Right atrium auricular region (tissue), 2 donors: ENCODE measurements at regions not wholly inside any gene's neighbourhood (a gene's known extent, or its start where the extent isn't known, plus 50 kb on each side); places are given as distances from the start of the nearest gene placed in this dataset.

Source experiments
- DNase-seq: peaks from one replicate; pipeline ENCODE4 v3.0.0-alpha.2; 2019; ENCODE audit warnings: low spot score
- H3K27ac ChIP-seq, 2 donors: fragments of 200-600 bp; sonication (generic); 1 replicate in 1 of 2; 2 replicates in 1 of 2; pipeline ENCODE4 v1.5.1; 2016 to 2019
- H3K27me3 ChIP-seq, 2 donors: fragments of 200-600 bp; sonication (generic); one replicate each; pipeline versions ENCODE4 v1.5.1 to v1.6.0; 2017 to 2019
- H3K36me3 ChIP-seq: fragments of 200-600 bp; sonication (generic); one replicate; pipeline ENCODE4 v1.5.1; 2016
- H3K4me1 ChIP-seq, 2 donors: fragments of 200-600 bp; sonication (generic); one replicate each; pipeline versions ENCODE4 v1.5.1 to v1.6.0; 2017 to 2019
- H3K4me3 ChIP-seq, 2 donors: fragments of 200-600 bp; sonication (generic); 1 replicate in 1 of 2; 2 replicates in 1 of 2; pipeline ENCODE4 v1.5.1; 2017 to 2019; ENCODE audit warnings: mild to moderate bottlenecking in 1 of 2, moderate library complexity in 1 of 2
- H3K9me3 ChIP-seq, 2 donors: fragments of 200-600 bp; sonication (generic); one replicate each; pipeline ENCODE4 v1.5.1; 2019
- TF ChIP-seq, protein P1 (sequence below), 2 donors: fragments of 200-600 bp; sonication (generic); IDR thresholded peaks; one replicate each; pipeline ENCODE4 v1.5.1; 2019; ENCODE audit warnings: antibody characterized with exemption in 2 of 2

DNA sequence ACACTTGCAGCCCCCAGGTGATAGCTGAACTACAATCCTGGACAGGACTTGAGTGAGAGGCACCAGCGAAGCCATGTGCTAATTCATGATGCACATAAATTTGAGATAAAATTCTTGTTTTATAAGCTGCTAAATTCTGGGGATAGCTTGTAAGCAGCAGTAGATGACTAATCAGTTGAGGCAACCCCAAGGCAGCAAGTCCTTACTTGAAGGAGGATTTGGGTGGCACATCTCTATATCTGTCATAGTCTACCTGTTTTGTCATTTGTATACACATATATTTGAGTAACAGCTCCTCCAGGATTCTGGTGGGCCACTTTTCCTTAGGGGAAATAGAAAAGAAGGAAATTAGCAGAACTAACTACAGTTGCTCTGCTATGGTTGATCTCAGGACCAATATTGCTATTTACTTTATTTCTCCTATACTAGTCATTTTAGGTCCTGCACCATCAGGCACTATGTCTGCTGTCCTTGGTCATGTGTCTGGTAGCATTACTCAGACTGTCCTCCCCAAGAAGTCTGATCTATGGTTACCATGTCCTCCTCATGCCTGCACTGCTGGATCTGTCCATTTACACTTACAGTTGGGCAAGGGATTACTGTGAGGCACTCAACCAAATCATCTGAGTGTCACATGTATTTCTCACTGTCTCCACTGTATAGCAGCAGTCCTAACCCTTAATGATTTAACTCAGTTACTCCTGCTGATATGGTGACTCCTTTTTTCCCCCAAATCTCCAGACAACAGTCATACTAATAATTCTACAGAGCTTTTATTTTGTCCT lies 436.0 kb upstream of the CWC22 start:
- no peak for DNase-seq
- Histone ChIP-seq H3K27me3 (no peaks in the 10 kb centered on the region), H3K4me1 (no peaks in the 10 kb centered on the region), H3K36me3 (no peaks in the 10 kb centered on the region), H3K4me3 (no peak overlapping the region), H3K9me3 (no peaks in the 10 kb centered on the region), H3K27ac (no peak overlapping the region)
- TF ChIP-seq, protein P1, sequence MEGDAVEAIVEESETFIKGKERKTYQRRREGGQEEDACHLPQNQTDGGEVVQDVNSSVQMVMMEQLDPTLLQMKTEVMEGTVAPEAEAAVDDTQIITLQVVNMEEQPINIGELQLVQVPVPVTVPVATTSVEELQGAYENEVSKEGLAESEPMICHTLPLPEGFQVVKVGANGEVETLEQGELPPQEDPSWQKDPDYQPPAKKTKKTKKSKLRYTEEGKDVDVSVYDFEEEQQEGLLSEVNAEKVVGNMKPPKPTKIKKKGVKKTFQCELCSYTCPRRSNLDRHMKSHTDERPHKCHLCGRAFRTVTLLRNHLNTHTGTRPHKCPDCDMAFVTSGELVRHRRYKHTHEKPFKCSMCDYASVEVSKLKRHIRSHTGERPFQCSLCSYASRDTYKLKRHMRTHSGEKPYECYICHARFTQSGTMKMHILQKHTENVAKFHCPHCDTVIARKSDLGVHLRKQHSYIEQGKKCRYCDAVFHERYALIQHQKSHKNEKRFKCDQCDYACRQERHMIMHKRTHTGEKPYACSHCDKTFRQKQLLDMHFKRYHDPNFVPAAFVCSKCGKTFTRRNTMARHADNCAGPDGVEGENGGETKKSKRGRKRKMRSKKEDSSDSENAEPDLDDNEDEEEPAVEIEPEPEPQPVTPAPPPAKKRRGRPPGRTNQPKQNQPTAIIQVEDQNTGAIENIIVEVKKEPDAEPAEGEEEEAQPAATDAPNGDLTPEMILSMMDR (IDR thresholded peaks at IDR 0.05): no peak

DNA sequence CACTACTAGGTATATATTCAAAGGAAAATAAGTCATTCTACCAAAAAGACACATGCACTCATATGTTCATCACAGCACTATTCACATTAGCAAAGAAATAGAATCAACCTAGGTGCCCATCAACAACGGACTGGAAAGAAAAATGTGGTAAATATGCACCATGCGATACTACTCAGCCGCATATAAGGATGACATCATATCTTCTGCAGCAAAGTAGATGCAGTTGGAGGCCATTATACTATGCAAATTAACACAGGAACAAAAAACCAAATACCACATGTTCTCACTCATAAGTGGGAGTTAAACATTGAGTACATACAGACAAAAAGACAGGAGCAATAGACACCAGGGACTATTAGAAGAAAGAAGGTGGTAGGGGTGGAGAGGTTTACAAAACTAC lies 412.1 kb upstream of the CWC22 start:
- Histone ChIP-seq H3K9me3 (no peaks in the 10 kb centered on the region), H3K27me3 (no peaks in the 10 kb centered on the region), H3K27ac (no peak overlapping the region), H3K36me3 (no peaks in the 10 kb centered on the region), H3K4me3 (no peak overlapping the region), H3K4me1 (no peaks in the 10 kb centered on the region)
- TF ChIP-seq, protein P1 (IDR thresholded peaks at IDR 0.05): no peak
- DNase-seq: no peak

DNA sequence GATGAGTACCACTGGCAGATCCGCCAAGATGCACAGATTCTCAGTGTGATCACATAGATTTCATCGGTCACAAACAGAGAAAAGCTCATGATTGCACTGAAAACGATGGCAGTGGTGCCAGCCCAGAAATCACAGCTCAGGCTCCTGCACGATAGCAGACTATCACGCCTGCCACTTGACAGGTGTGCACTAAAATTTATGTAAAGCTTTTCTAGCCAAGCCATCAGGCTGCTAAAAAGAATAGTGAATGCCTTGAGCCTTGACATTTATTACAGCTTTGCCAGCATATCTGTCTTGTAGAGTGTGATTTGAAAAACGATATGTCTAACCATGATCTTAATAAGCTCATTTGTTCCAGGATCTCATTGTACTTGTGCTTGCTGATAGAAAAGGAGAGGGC lies 409.5 kb upstream of the CWC22 start:
- H3K9me3 ChIP-seq: no peaks in the 10 kb centered on the region
- no peak for DNase-seq
- H3K27ac ChIP-seq: no peak overlapping the region
- H3K4me3 ChIP-seq: no peak overlapping the region
- H3K36me3 ChIP-seq: no peaks in the 10 kb centered on the region
- TF ChIP-seq, protein P1 (IDR thresholded peaks at IDR 0.05): no peak
- H3K27me3 ChIP-seq: no peaks in the 10 kb centered on the region
- no peaks in the 10 kb centered on the region for H3K4me1 ChIP-seq

DNA sequence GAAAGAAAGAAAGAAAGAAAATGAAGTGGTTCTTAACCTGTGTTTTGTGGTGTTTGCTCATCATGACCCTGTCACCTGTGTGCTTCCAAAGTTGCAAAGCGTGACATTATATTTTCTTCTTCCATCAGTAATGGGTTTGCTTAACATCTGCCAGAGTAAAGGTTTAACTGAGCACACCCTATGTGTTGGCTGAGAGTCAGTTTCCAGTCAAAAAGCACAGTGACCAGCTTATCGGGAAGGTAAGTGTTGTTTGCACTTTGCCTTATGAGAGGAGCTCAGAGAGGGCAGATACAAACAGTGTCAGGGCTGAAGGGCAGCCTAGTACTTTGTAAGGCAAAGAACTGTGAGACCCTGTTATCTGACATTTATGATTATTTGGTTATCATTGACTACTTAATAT lies 406.2 kb upstream of the CWC22 start:
- TF ChIP-seq, protein P1 (IDR thresholded peaks at IDR 0.05): no peak
- no peaks in the 10 kb centered on the region for H3K36me3 ChIP-seq

DNA sequence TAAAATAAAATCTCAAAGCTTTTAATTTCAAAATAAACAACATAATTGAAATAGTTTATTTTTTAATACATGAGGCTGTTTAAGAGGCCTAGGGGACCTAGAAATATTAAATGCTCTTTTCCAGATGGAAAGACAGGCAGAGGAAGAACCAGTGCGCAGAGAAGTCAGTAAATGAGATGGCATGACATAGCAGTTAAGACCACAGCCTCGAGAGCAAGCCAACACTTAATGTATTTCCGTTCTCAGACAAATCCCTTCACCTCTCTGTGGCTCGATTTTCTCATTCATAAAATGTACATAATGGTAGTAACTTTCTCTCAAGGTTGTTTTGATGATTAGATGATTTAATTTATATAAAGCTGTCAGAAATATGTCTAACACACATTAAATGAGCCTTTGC lies 405.1 kb upstream of the CWC22 start:
- TF ChIP-seq, protein P1 (IDR thresholded peaks at IDR 0.05): no peak
- H3K36me3 ChIP-seq: no peaks in the 10 kb centered on the region
- no peaks in the 10 kb centered on the region for H3K4me1 ChIP-seq
- H3K4me3 ChIP-seq: no peak overlapping the region
- DNase-seq: no peak
- no peaks in the 10 kb centered on the region for H3K9me3 ChIP-seq
- no peaks in the 10 kb centered on the region for H3K27me3 ChIP-seq
- H3K27ac ChIP-seq: no peak overlapping the region

More for the DNA sequence above, 406.2 kb upstream of the CWC22 start:
- Histone ChIP-seq H3K4me3 (no peak overlapping the region), H3K27ac (no peak overlapping the region), H3K9me3 (no peaks in the 10 kb centered on the region), H3K4me1 (no peaks in the 10 kb centered on the region), H3K27me3 (no peaks in the 10 kb centered on the region)
- DNase-seq: no peak

DNA sequence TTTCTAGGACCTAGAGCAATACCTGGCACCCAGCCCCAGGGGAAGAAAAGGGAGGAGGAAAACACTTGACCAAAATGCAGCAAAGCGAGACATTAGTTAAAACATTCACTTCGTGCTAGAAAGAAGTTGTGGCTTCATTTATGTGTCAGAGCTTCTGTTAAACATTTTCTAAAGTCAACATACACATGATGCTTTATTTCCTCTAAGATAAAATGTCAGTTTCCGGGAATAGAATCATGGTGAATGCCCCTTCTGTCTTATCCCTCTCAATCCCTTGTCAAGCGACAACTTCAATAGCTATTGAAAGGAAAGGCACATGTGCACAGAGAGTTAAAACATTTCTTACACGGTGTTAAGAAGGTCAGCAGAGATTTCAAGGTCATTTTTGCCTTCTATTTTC lies 404.6 kb upstream of the CWC22 start:
- Histone ChIP-seq H3K27me3 (no peaks in the 10 kb centered on the region), H3K27ac (no peak overlapping the region), H3K36me3 (no peaks in the 10 kb centered on the region), H3K4me1 (no peaks in the 10 kb centered on the region), H3K4me3 (no peak overlapping the region), H3K9me3 (no peaks in the 10 kb centered on the region)
- no peak for DNase-seq
- TF ChIP-seq, protein P1 (IDR thresholded peaks at IDR 0.05): no peak
